ENCODE measurements at regions not wholly inside any gene's neighbourhood (a gene's known extent, or its start where the extent isn't known, plus 50 kb on each side); places are given as distances from the start of the nearest gene placed in this dataset.
"Not testable (repeated sequence)": the region's sequence is repeated elsewhere in the genome, so short reads cannot be mapped to it uniquely, and the experiment has no call there.

- no peak for TF ChIP-seq ZBTB33 (IDR thresholded peaks at IDR 0.05; ENCODE audit: extremely low read depth, insufficient replicate concordance, low read length)
- TF ChIP-seq EZH2phosphoT487 (IDR thresholded peaks at IDR 0.05; ENCODE audit: borderline replicate concordance) = no peak
Observed at GRCh38 chr10:6984971-6985370, 404.9 kb upstream of the PRKCQ start (continued).

- H3K4me1 ChIP-seq (ENCODE audit: control insufficient read depth in 1 of 2, insufficient read depth in 2 of 2, low read length in 2 of 2); ATAC-seq; H3K27ac ChIP-seq (ENCODE audit: low read depth, low read length); H3K9me3 ChIP-seq (ENCODE audit: control insufficient read depth in 1 of 2, insufficient read depth in 1 of 2, low read depth in 1 of 2, low read length in 2 of 2); CTCF ChIA-PET; RAD21 ChIA-PET (ENCODE audit: low non-redundant PET in 1 of 2, low total read pairs in 2 of 2, uncharacterized antibody in 2 of 2, unreplicated experiment in 2 of 2); H4K20me1 ChIP-seq (ENCODE audit: insufficient read depth); BruUV-seq (replicated peaks); H3K9ac ChIP-seq (ENCODE audit: low read length); H2AFZ ChIP-seq (ENCODE audit: low read depth, low read length, poor library complexity, severe bottlenecking); intact Hi-C loops (cut with micrococcal nuclease); H3K4me2 ChIP-seq (ENCODE audit: low read length); POLR2A ChIA-PET; H3K4me3 ChIP-seq (replicated peaks in 1 of 2; ENCODE audit: low read depth in 1 of 2, low read length in 2 of 2); H3K79me2 ChIP-seq (ENCODE audit: insufficient read depth, low read length); H3K9me2 ChIP-seq (ENCODE audit: insufficient read depth); H3K36me3 ChIP-seq (ENCODE audit: control insufficient read depth in 1 of 2, insufficient read depth in 2 of 2, low read length in 2 of 2); DNase-seq (ENCODE audit: low read depth, low spot score): not testable (repeated sequence)
- H3K27me3 ChIP-seq (ENCODE audit: insufficient read depth, low read length) = peaks cover 14% of the 10 kb centered on the region
Observed at GRCh38 chr10:6984016-6984415, 403.9 kb upstream of the PRKCQ start.

GRCh38 chr10:6980353-6980752 is 400.3 kb upstream of the PRKCQ start:
- ATAC-seq (no peak), DNase-seq (ENCODE audit: low read depth, low spot score) (no peak)
- no TSS peak for BruUV-seq (replicated peaks)
- Histone ChIP-seq H3K27ac (ENCODE audit: low read depth, low read length) (no peak overlapping the region), H3K36me3 (ENCODE audit: control insufficient read depth in 1 of 2, insufficient read depth in 2 of 2, low read length in 2 of 2) (no peaks in the 10 kb centered on the region), H3K9ac (ENCODE audit: low read length) (no peak overlapping the region), H2AFZ (ENCODE audit: low read depth, low read length, poor library complexity, severe bottlenecking) (no peak overlapping the region), H3K79me2 (ENCODE audit: insufficient read depth, low read length) (no peaks in the 10 kb centered on the region), H4K20me1 (ENCODE audit: insufficient read depth) (no peaks in the 10 kb centered on the region), H3K9me2 (ENCODE audit: insufficient read depth) (no peaks in the 10 kb centered on the region), H3K9me3 (ENCODE audit: control insufficient read depth in 1 of 2, insufficient read depth in 1 of 2, low read depth in 1 of 2, low read length in 2 of 2) (no peaks in the 10 kb centered on the region), H3K27me3 (ENCODE audit: insufficient read depth, low read length) (peaks cover 23% of the 10 kb centered on the region), H3K4me3 (replicated peaks in 1 of 2; ENCODE audit: low read depth in 1 of 2, low read length in 2 of 2) (no peak overlapping the region), H3K4me1 (ENCODE audit: control insufficient read depth in 1 of 2, insufficient read depth in 2 of 2, low read length in 2 of 2) (no peaks in the 10 kb centered on the region), H3K4me2 (ENCODE audit: low read length) (no peak overlapping the region)
- intact Hi-C loops (cut with micrococcal nuclease) = no loop called here
- TF ChIP-seq EZH2phosphoT487 (IDR thresholded peaks at IDR 0.05; ENCODE audit: borderline replicate concordance) (no peak), FOSL1 (IDR thresholded peaks at IDR 0.05; ENCODE audit: low read depth) (no peak), EGR1 (IDR thresholded peaks at IDR 0.05; ENCODE audit: low read depth) (no peak), ATF3 (IDR thresholded peaks at IDR 0.05) (no peak), SRF (IDR thresholded peaks at IDR 0.05; ENCODE audit: low read depth) (no peak)
- ChIA-PET POLR2A (no interaction called here), RAD21 (ENCODE audit: low non-redundant PET in 1 of 2, low total read pairs in 2 of 2, uncharacterized antibody in 2 of 2, unreplicated experiment in 2 of 2) (no interaction called here), CTCF (no interaction called here)

Data from HCT116 (cell line).